ENCODE measurements at regions not wholly inside any gene's neighbourhood (a gene's known extent, or its start where the extent isn't known, plus 50 kb on each side); places are given as distances from the start of the nearest gene placed in this dataset.
A peak's percentile ranks its signal among the peaks of the same experiment; 100 is the strongest.

- TF ChIP-seq ZC3H11A (IDR thresholded peaks at IDR 0.05) (no peak), SMC3 (IDR thresholded peaks at IDR 0.05) (peak; percentile 40; the same call in 2 of the 3 replicates), EHF (CRISPR knock-in tag; IDR thresholded peaks at IDR 0.05) (peak; percentile 40; the same call in 1 of the 2 replicates), RFX5 (IDR thresholded peaks at IDR 0.05) (no peak), NPAS2 (CRISPR knock-in tag; IDR thresholded peaks at IDR 0.05; ENCODE audit: borderline replicate concordance) (no peak), PBX3 (IDR thresholded peaks at IDR 0.05) (peak; percentile 41), RAD21 (conservative IDR thresholded peaks at IDR 0.05 in 1 of 2, IDR thresholded peaks at IDR 0.05 in 1 of 2) (peak; percentile 41 to 53), FOSL2 (IDR thresholded peaks at IDR 0.05) (peak; percentile 78), FOSL2 (CRISPR knock-in tag; IDR thresholded peaks at IDR 0.05) (peak; percentile 96), EP300 (IDR thresholded peaks at IDR 0.05) (peak; percentile 50 to 54; a peak in 2 of 5 replicates), GATA3 (IDR thresholded peaks at IDR 0.05; ENCODE audit: borderline replicate concordance) (peak; percentile 66), RARB (CRISPR knock-in tag; IDR thresholded peaks at IDR 0.05) (peak; percentile 93), MAX (IDR thresholded peaks at IDR 0.05) (peak; percentile 82), JUNB (IDR thresholded peaks at IDR 0.05) (peak; percentile 79), HMGXB4 (CRISPR knock-in tag; IDR thresholded peaks at IDR 0.05; ENCODE audit: borderline replicate concordance) (no peak), BHLHE40 (IDR thresholded peaks at IDR 0.05; ENCODE audit: low read depth, low read length) (peak; percentile 39; the same call in 1 of the 2 replicates), FOXS1 (CRISPR knock-in tag; IDR thresholded peaks at IDR 0.05) (peak; percentile 22; the same call in 1 of the 2 replicates), ZNF302 (CRISPR knock-in tag; IDR thresholded peaks at IDR 0.05) (0 out of 2 replicates have a peak, but pooled peaks have one; percentile 62), ELK1 (IDR thresholded peaks at IDR 0.05; ENCODE audit: low read depth, low read length) (no peak), CBX2 (IDR thresholded peaks at IDR 0.05; ENCODE audit: borderline replicate concordance, low read depth) (no peak)
- TF ChIP-seq, protein P1, sequence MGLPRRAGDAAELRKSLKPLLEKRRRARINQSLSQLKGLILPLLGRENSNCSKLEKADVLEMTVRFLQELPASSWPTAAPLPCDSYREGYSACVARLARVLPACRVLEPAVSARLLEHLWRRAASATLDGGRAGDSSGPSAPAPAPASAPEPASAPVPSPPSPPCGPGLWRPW (IDR thresholded peaks at IDR 0.05) = no peak
- TF ChIP-seq, protein P2, sequence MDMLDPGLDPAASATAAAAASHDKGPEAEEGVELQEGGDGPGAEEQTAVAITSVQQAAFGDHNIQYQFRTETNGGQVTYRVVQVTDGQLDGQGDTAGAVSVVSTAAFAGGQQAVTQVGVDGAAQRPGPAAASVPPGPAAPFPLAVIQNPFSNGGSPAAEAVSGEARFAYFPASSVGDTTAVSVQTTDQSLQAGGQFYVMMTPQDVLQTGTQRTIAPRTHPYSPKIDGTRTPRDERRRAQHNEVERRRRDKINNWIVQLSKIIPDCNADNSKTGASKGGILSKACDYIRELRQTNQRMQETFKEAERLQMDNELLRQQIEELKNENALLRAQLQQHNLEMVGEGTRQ (IDR thresholded peaks at IDR 0.05) = no peak
- TF ChIP-seq, protein P3, sequence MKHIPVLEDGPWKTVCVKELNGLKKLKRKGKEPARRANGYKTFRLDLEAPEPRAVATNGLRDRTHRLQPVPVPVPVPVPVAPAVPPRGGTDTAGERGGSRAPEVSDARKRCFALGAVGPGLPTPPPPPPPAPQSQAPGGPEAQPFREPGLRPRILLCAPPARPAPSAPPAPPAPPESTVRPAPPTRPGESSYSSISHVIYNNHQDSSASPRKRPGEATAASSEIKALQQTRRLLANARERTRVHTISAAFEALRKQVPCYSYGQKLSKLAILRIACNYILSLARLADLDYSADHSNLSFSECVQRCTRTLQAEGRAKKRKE (CRISPR knock-in tag; IDR thresholded peaks at IDR 0.05; ENCODE audit: low read depth) = peak; percentile 56
Observed at GRCh38 chr17:72422505-72423285, 301.9 kb downstream of the SOX9 start (continued).
